CD14-positive monocyte (primary cell): ENCODE measurements at regions not wholly inside any gene's neighbourhood (a gene's known extent, or its start where the extent isn't known, plus 50 kb on each side); places are given as distances from the start of the nearest gene placed in this dataset.

Experiments used
- DNase-seq, 3 donors: peaks; one replicate each; pipeline ENCODE4 v3.0.0-alpha.2; 2011 to 2022
- H2AFZ ChIP-seq: 2 replicates; pipeline ENCODE4 v1.6.0; 2012; ENCODE audit warnings: mild to moderate bottlenecking, low read depth, low read length, inconsistent platforms; ENCODE audit not compliant: insufficient read depth, poor library complexity, severe bottlenecking
- H3K27ac ChIP-seq, 2 donors: 1 replicate in 1 of 2; 2 replicates in 1 of 2; pipeline ENCODE4 v1.5.1; 2012 to 2013; ENCODE audit warnings: low read length in 2 of 2, control low read depth in 1 of 2, inconsistent platforms in 1 of 2, low read depth in 1 of 2, mild to moderate bottlenecking in 1 of 2
- H3K27me3 ChIP-seq, 2 donors: one replicate each; pipeline versions ENCODE4 v1.6.0 to v1.6.1; 2011 to 2013; ENCODE audit warnings: low read length in 2 of 2; ENCODE audit not compliant: control insufficient read depth in 2 of 2, insufficient read depth in 2 of 2
- H3K36me3 ChIP-seq, 2 donors: replicated peaks in 1 of 2; 1 replicate in 1 of 2; 2 replicates in 1 of 2; pipeline versions ENCODE4 v1.5.1 to v1.6.1; 2012 to 2013; ENCODE audit warnings: low read length in 2 of 2, control low read depth in 1 of 2, inconsistent platforms in 1 of 2, mild to moderate bottlenecking in 1 of 2; ENCODE audit not compliant: insufficient read depth in 2 of 2, control insufficient read depth in 1 of 2
- H3K4me1 ChIP-seq, 2 donors: 1 replicate in 1 of 2; 2 replicates in 1 of 2; pipeline versions ENCODE4 v1.5.1 to v1.6.1; 2012 to 2013; ENCODE audit warnings: low read length in 2 of 2, control low read depth in 1 of 2, inconsistent platforms in 1 of 2, mild to moderate bottlenecking in 1 of 2, moderate library complexity in 1 of 2; ENCODE audit not compliant: insufficient read depth in 2 of 2, control insufficient read depth in 1 of 2
- H3K4me2 ChIP-seq: replicated peaks from 2 replicates; pipeline ENCODE3; 2012; ENCODE audit warnings: low read length, moderate library complexity, mild to moderate bottlenecking; ENCODE audit not compliant: poor library complexity, severe bottlenecking; ENCODE audit errors: extremely low read depth
- H3K4me3 ChIP-seq, 3 experiments: fragments of 200-600 bp in 1 of 3; sonication (generic) in 1 of 3; replicated peaks in 1 of 3; 1 replicate in 2 of 3; 2 replicates in 1 of 3; pipeline ENCODE4 v1.5.1; 2011 to 2013; ENCODE audit warnings: low read length in 3 of 3, mild to moderate bottlenecking in 3 of 3, control low read depth in 2 of 3, low read depth in 2 of 3, inconsistent platforms in 1 of 3, moderate library complexity in 1 of 3
- H3K79me2 ChIP-seq: 2 replicates; pipeline ENCODE4 v1.6.0; 2012; ENCODE audit warnings: mild to moderate bottlenecking, control low read depth, inconsistent platforms, low read length, moderate library complexity; ENCODE audit not compliant: insufficient read depth
- H3K9ac ChIP-seq: 2 replicates; pipeline ENCODE4 v1.6.0; 2017; ENCODE audit warnings: low read length, mild to moderate bottlenecking; ENCODE audit not compliant: insufficient read depth, poor library complexity, severe bottlenecking
- H3K9me3 ChIP-seq, 2 donors: replicated peaks in 1 of 2; 1 replicate in 1 of 2; 2 replicates in 1 of 2; pipeline versions ENCODE4 v1.5.1 to v1.6.1; 2012 to 2013; ENCODE audit warnings: low read length in 2 of 2, control low read depth in 1 of 2; ENCODE audit not compliant: control insufficient read depth in 1 of 2, insufficient read depth in 1 of 2
- H4K20me1 ChIP-seq: 2 replicates; pipeline ENCODE4 v1.6.0; 2012; ENCODE audit warnings: mild to moderate bottlenecking, low read length, control low read depth, moderate library complexity; ENCODE audit not compliant: insufficient read depth
- H3K27ac Mint-ChIP-seq, 7 donors: one replicate each; pipeline ENCODE4 v1.8.0; 2020; ENCODE audit warnings: mild to moderate bottlenecking in 7 of 7, mixed read lengths in 7 of 7, moderate library complexity in 6 of 7, inconsistent platforms in 2 of 7
- H3K27me3 Mint-ChIP-seq, 3 donors: one replicate each; pipeline ENCODE4 v1.8.0; 2021 to 2022; ENCODE audit warnings: low read depth in 3 of 3, mild to moderate bottlenecking in 3 of 3, mixed read lengths in 3 of 3, moderate library complexity in 3 of 3, inconsistent platforms in 1 of 3
- H3K36me3 Mint-ChIP-seq, 2 donors: one replicate each; pipeline ENCODE4 v1.8.0; 2020; ENCODE audit warnings: mixed read lengths in 2 of 2, inconsistent platforms in 1 of 2, mild to moderate bottlenecking in 1 of 2
- H3K4me1 Mint-ChIP-seq: one replicate; pipeline ENCODE4 v1.8.0; 2020; ENCODE audit warnings: mild to moderate bottlenecking, mixed read lengths
- H3K4me3 Mint-ChIP-seq, 2 donors: one replicate each; pipeline ENCODE4 v1.8.0; 2020; ENCODE audit warnings: mild to moderate bottlenecking in 2 of 2, mixed read lengths in 2 of 2, moderate library complexity in 1 of 2
- H3K9me3 Mint-ChIP-seq, 7 donors: one replicate each; pipeline ENCODE4 v1.8.0; 2020 to 2022; ENCODE audit warnings: mixed read lengths in 7 of 7, mild to moderate bottlenecking in 6 of 7, moderate library complexity in 6 of 7, inconsistent platforms in 2 of 7
- CTCF ChIP-seq: fragments of 200-600 bp; IDR thresholded peaks from one replicate; pipeline ENCODE4 v1.8.0; 2022; ENCODE audit warnings: antibody characterized with exemption, mild to moderate bottlenecking
- WGBS: methylation state at CpG from one replicate; pipeline ENCODE4 v1.1.5; 2013; ENCODE audit warnings: missing lambda C conversion rate; ENCODE audit not compliant: insufficient coverage; 5-methylcytosine and 5-hydroxymethylcytosine counted together
- intact Hi-C, 2 donors: fragments of 100-400 bp; cut with micrococcal nuclease; formaldehyde crosslinking; loops; one replicate each; pipeline versions ENCODE4 v1.15.0 to v1.15.1; 2023

DNA sequence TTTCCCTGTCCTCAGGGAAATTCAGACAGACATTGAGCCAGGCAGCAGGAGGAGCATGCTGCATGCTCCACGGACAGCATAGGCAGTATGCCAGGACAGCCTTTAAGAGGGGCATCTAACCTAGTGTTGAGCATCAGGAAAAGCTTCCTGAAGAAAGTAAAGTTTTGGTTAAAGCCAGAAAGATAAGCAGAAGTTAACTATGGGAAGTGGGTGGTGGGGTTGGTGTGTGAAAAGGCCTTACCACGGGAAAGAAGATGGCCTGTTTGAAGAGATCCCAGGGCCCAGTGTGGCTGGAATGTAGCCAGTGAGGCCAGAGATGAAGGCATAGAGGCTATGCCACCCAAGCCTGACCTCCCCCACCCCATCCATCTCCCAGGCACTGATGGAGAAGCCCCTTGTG, 102.4 kb upstream of the PLXNA4 start:
- H3K36me3 Mint-ChIP-seq, result no peaks in the 10 kb centered on the region
- no peak overlapping the region for H3K27ac Mint-ChIP-seq
- no peak for DNase-seq

DNA sequence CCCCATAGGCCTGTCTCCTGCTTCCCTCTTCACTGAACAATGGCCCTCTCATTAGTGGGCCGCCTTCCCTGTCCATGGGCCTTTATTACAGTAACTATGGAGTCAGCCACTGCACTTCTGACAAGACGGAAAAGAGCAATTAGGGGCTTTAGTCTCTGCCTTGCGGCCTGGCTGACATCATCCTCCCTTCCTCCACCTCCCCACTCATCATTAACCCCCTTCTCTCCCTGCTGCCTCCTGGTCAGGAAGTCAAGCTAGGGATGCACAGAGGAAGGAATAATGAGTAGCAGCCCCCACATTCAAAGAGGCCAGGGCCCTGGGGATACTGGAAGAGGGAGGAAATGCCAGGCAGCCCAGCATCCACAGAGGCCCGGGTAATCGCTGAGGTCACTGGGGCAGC, 101.6 kb upstream of the PLXNA4 start:
- H4K20me1 ChIP-seq, result no peaks in the 10 kb centered on the region
- H3K4me1 ChIP-seq, result no peaks in the 10 kb centered on the region
- Mint-ChIP-seq H3K27me3 (peaks cover 0 to 2% (median 1%) of the 10 kb centered on the region in 3 donors), H3K9me3 (peaks cover 0 to 6% (median 0%) of the 10 kb centered on the region in 7 donors), H3K36me3 (no peaks in the 10 kb centered on the region), H3K27ac (no peak overlapping the region), H3K4me1 (no peaks in the 10 kb centered on the region), H3K4me3 (no peak overlapping the region)
- TF ChIP-seq CTCF, result no peak
- intact Hi-C loops, result no loop called here
- H3K4me3 ChIP-seq, result no peak overlapping the region
- H3K27me3 ChIP-seq, result no peaks in the 10 kb centered on the region
- H2AFZ ChIP-seq, result no peak overlapping the region
- 100% methylated on average over 5 of the region's 5 CpGs for WGBS
- no peak overlapping the region for H3K4me2 ChIP-seq
- no peaks in the 10 kb centered on the region for H3K79me2 ChIP-seq
- H3K36me3 ChIP-seq, result no peaks in the 10 kb centered on the region
- H3K9ac ChIP-seq, result no peak overlapping the region
- DNase-seq, result no peak
- no peak overlapping the region for H3K27ac ChIP-seq
- no peaks in the 10 kb centered on the region for H3K9me3 ChIP-seq

More for the DNA sequence above, 102.4 kb upstream of the PLXNA4 start:
- Histone ChIP-seq H3K36me3 (no peaks in the 10 kb centered on the region), H3K27ac (no peak overlapping the region), H3K27me3 (no peaks in the 10 kb centered on the region), H3K4me2 (no peak overlapping the region), H3K79me2 (no peaks in the 10 kb centered on the region), H3K4me1 (no peaks in the 10 kb centered on the region), H3K9me3 (no peaks in the 10 kb centered on the region), H3K9ac (no peak overlapping the region), H2AFZ (no peak overlapping the region), H4K20me1 (no peaks in the 10 kb centered on the region), H3K4me3 (no peak overlapping the region)
- Mint-ChIP-seq H3K4me1 (no peaks in the 10 kb centered on the region), H3K27me3 (peaks cover 1 to 2% (median 1%) of the 10 kb centered on the region in 3 donors), H3K4me3 (peak overlapping the region in 1 of 2 donors; percentile 40), H3K9me3 (peaks cover 0 to 6% (median 2%) of the 10 kb centered on the region in 7 donors)
- intact Hi-C loops, result no loop called here
- no peak for TF ChIP-seq CTCF
- 16% methylated on average over 2 of the region's 2 CpGs for WGBS
